PC-9 (cell line): ENCODE measurements at regions not wholly inside any gene's neighbourhood (a gene's known extent, or its start where the extent isn't known, plus 50 kb on each side); places are given as distances from the start of the nearest gene placed in this dataset.

ENCODE experiments used
- BruUV-seq: library from RNA; stranded (reverse); fragments of 400-500 nt; replicated peaks from 2 replicates; lab custom pipeline; 2021; lab: Mats Ljungman, UMichigan
- CTCF ChIA-PET: fragments of 300-600 bp; sonication (Branson Sonifier 250); formaldehyde crosslinking; loops from one replicate; lab custom pipeline; 2022; ENCODE audit warnings: antibody characterized with exemption; lab: Charles Lee
- POLR2A ChIA-PET: fragments of 300-600 bp; sonication (Branson Sonifier 250); formaldehyde crosslinking; loops from one replicate; lab custom pipeline; 2022; ENCODE audit warnings: antibody characterized with exemption; ENCODE audit not compliant: unreplicated experiment; lab: Charles Lee
- DNase-seq, 2 experiments: peaks; one replicate each; pipeline versions ENCODE4 v3.0.0 to v3.0.0-alpha.2; 2015 to 2022; ENCODE audit warnings: mixed read lengths in 1 of 2
- H2AFZ ChIP-seq: fragments of 200-600 bp; sonication (generic); 2 replicates; pipeline ENCODE4 v1.8.1; 2017; ENCODE audit warnings: antibody characterized with exemption
- H3F3A ChIP-seq: fragments of 200-600 bp; sonication (generic); 2 replicates; pipeline ENCODE4 v1.8.1; 2017; ENCODE audit warnings: antibody characterized with exemption, mild to moderate bottlenecking, low read depth; ENCODE audit not compliant: insufficient read depth
- H3K27ac ChIP-seq: fragments of 200-600 bp; sonication (generic); 2 replicates; pipeline ENCODE4 v1.6.1; 2016; ENCODE audit warnings: mixed run types
- H3K27me3 ChIP-seq: fragments of 200-600 bp; sonication (generic); 2 replicates; pipeline ENCODE4 v1.6.1; 2016; ENCODE audit warnings: low read depth, mixed run types; ENCODE audit not compliant: insufficient read depth
- H3K36me3 ChIP-seq: fragments of 200-600 bp; sonication (generic); 2 replicates; pipeline ENCODE4 v1.6.1; 2016; ENCODE audit warnings: low read depth, mixed run types
- H3K4me1 ChIP-seq: fragments of 200-600 bp; sonication (generic); replicated peaks from 2 replicates; pipeline ENCODE4 v1.6.1; 2016; ENCODE audit warnings: mixed run types; ENCODE audit not compliant: insufficient read depth
- H3K4me2 ChIP-seq: fragments of 200-600 bp; sonication (generic); 2 replicates; pipeline ENCODE4 v1.6.1; 2017; ENCODE audit warnings: mixed run types
- H3K4me3 ChIP-seq: fragments of 200-600 bp; sonication (generic); 2 replicates; pipeline ENCODE4 v1.6.1; 2016; ENCODE audit warnings: mixed run types
- H3K79me2 ChIP-seq: fragments of 200-600 bp; sonication (generic); 2 replicates; pipeline ENCODE4 v1.6.1; 2017; ENCODE audit warnings: low read depth, mixed run types
- H3K9me2 ChIP-seq: fragments of 200-600 bp; sonication (generic); 2 replicates; pipeline ENCODE4 v1.8.1; 2017; ENCODE audit warnings: mild to moderate bottlenecking; ENCODE audit not compliant: insufficient read depth
- H3K9me3 ChIP-seq: fragments of 200-600 bp; sonication (generic); 2 replicates; pipeline ENCODE4 v1.8.1; 2016; ENCODE audit warnings: low read depth; ENCODE audit not compliant: insufficient read depth
- H4K20me1 ChIP-seq: fragments of 200-600 bp; sonication (generic); 2 replicates; pipeline ENCODE4 v1.8.1; 2017; ENCODE audit not compliant: insufficient read depth
- EZH2 ChIP-seq: fragments of 200-600 bp; sonication (generic); IDR thresholded peaks from 2 replicates; pipeline ENCODE4 v1.8.0; 2017; ENCODE audit warnings: antibody characterized with exemption, low read depth
- intact Hi-C: fragments of 100-400 bp; cut with micrococcal nuclease; formaldehyde crosslinking; loops from one replicate; pipeline ENCODE4 v1.10.0; 2022; ENCODE audit not compliant: unreplicated experiment
- TF ChIP-seq, protein P1 (sequence below): fragments of 200-600 bp; sonication (generic); conservative IDR thresholded peaks from 2 replicates; pipeline ENCODE4 v1.6.1; 2017; ENCODE audit warnings: mixed run types, antibody characterized with exemption, mild to moderate bottlenecking, moderate library complexity

DNA sequence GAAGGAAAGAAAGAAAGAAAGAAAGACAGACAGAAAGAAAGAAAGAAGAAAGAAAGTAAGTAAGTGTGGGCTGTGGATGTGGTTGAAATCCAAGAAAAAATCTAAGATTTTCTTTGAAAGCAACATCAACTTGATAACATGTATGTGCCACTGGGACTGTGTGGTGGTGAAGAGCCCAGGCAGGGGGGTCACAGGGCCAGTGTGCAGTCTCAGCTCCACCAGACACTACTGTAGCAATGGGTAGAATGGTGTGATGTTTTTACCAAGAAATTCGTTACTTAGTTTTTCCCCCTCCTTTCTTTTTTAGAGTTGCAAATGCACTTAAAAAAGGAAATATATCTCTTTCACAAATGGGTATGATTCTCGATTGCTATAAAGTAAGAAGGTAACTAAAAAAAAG is 71.9 kb upstream of the CNEP1R1 start:
- no peak overlapping the region for H2AFZ ChIP-seq
- H3K9me2 ChIP-seq = no peaks in the 10 kb centered on the region
- H3K27ac ChIP-seq = no peak overlapping the region
- no peaks in the 10 kb centered on the region for H4K20me1 ChIP-seq
- ChIA-PET CTCF (no interaction called here), POLR2A (no interaction called here)
- H3K27me3 ChIP-seq = peaks cover 41% of the 10 kb centered on the region
- H3K36me3 ChIP-seq = no peaks in the 10 kb centered on the region
- BruUV-seq = no TSS peak
- no peaks in the 10 kb centered on the region for H3F3A ChIP-seq
- H3K9me3 ChIP-seq = no peaks in the 10 kb centered on the region
- H3K4me1 ChIP-seq = no peaks in the 10 kb centered on the region
- H3K4me3 ChIP-seq = no peak overlapping the region
- no peak for TF ChIP-seq EZH2
- no peaks in the 10 kb centered on the region for H3K79me2 ChIP-seq
- no peak for DNase-seq
- intact Hi-C loops = no loop called here
- no peak overlapping the region for H3K4me2 ChIP-seq

DNA sequence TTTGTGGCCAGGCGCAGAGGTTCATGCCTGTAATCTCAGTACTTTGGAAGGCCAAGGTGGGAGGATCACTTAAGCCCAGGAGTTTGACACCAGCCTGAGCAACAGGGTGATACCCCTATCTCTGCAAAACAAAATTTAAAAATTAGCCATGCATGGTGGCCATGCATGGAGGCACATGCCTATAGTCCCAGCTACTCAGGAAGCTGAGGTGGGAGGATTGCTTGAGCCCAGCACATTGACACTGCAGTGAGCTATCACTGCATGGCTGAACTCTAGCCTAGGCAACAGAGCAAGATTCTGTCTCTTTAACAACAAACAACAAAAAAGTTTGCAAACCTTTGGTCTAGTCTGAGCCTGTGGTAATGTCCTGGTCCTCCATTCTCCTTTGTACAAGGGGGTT is 69.2 kb upstream of the CNEP1R1 start:
- CTCF ChIA-PET = no interaction called here
- Histone ChIP-seq H3K9me3 (no peaks in the 10 kb centered on the region), H3K36me3 (no peaks in the 10 kb centered on the region), H3F3A (no peaks in the 10 kb centered on the region), H3K27ac (no peak overlapping the region), H3K4me3 (no peak overlapping the region), H3K27me3 (peaks cover 60% of the 10 kb centered on the region), H3K4me1 (no peaks in the 10 kb centered on the region), H3K79me2 (no peaks in the 10 kb centered on the region), H3K4me2 (no peak overlapping the region), H2AFZ (no peak overlapping the region), H3K9me2 (no peaks in the 10 kb centered on the region), H4K20me1 (no peaks in the 10 kb centered on the region)
- no peak for DNase-seq
- intact Hi-C loops = no loop called here
- TF ChIP-seq, protein P1, sequence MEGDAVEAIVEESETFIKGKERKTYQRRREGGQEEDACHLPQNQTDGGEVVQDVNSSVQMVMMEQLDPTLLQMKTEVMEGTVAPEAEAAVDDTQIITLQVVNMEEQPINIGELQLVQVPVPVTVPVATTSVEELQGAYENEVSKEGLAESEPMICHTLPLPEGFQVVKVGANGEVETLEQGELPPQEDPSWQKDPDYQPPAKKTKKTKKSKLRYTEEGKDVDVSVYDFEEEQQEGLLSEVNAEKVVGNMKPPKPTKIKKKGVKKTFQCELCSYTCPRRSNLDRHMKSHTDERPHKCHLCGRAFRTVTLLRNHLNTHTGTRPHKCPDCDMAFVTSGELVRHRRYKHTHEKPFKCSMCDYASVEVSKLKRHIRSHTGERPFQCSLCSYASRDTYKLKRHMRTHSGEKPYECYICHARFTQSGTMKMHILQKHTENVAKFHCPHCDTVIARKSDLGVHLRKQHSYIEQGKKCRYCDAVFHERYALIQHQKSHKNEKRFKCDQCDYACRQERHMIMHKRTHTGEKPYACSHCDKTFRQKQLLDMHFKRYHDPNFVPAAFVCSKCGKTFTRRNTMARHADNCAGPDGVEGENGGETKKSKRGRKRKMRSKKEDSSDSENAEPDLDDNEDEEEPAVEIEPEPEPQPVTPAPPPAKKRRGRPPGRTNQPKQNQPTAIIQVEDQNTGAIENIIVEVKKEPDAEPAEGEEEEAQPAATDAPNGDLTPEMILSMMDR = no peak
- no peak for TF ChIP-seq EZH2
- BruUV-seq = no TSS peak
- POLR2A ChIA-PET = no interaction called here

DNA sequence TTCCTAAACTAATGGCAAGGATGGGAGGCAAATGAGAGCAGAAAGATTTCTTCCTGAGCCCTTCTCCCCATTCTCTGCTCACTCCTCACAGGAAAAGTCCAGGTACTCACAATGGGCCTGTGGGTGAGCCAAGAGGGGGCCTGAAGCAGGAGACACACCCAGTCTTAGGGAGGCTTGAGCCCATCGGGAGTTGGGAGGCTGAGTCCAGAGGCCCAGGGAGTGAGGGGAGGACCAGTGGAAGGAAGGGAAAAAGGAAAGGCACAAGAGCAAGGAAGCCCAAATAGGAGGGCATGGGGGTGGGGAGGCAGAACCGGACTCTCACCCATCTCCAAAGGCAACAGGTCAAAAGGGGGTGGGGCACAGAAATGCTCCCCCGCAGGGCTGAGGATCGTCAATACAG is 68.1 kb upstream of the CNEP1R1 start:
- BruUV-seq = no TSS peak
- intact Hi-C loops = no loop called here
- no peak for DNase-seq
- H3F3A ChIP-seq = no peaks in the 10 kb centered on the region
- no peaks in the 10 kb centered on the region for H3K36me3 ChIP-seq
- CTCF ChIA-PET = no interaction called here
- no peak overlapping the region for H3K4me2 ChIP-seq
- TF ChIP-seq EZH2 = no peak
- TF ChIP-seq, protein P1 = no peak
- H3K27me3 ChIP-seq = peaks cover 70% of the 10 kb centered on the region
- H3K79me2 ChIP-seq = no peaks in the 10 kb centered on the region
- no peak overlapping the region for H3K27ac ChIP-seq
- no peak overlapping the region for H3K4me3 ChIP-seq
- POLR2A ChIA-PET = no interaction called here
- H4K20me1 ChIP-seq = no peaks in the 10 kb centered on the region
- H3K4me1 ChIP-seq = no peaks in the 10 kb centered on the region
- H3K9me3 ChIP-seq = no peaks in the 10 kb centered on the region
- no peak overlapping the region for H2AFZ ChIP-seq
- H3K9me2 ChIP-seq = no peaks in the 10 kb centered on the region

DNA sequence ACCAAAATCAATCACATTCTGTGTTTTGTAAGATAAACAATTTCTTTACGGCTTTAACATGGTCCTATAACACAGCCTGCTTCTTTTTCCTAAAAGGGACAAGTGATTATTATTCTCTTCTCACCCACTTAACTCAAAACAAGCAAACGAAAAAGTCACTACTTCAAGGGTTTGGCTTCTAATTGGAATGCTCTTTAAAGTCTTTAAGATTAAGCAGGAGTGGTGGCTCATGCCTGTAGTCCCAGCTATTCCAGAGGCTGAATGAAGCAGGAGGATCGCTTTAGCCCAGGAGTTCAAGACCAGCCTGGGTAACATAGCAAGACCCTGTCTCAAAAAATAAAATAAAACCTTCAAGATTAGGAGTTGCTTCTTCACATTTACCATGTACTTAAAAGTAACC is 66.6 kb upstream of the CNEP1R1 start:
- Histone ChIP-seq H4K20me1 (no peaks in the 10 kb centered on the region), H3K9me2 (no peaks in the 10 kb centered on the region), H3K4me2 (no peak overlapping the region), H3F3A (no peaks in the 10 kb centered on the region), H3K4me3 (no peak overlapping the region), H3K27ac (no peak overlapping the region), H2AFZ (no peak overlapping the region), H3K9me3 (no peaks in the 10 kb centered on the region), H3K4me1 (no peaks in the 10 kb centered on the region), H3K36me3 (no peaks in the 10 kb centered on the region), H3K27me3 (peaks cover 80% of the 10 kb centered on the region), H3K79me2 (no peaks in the 10 kb centered on the region)
- TF ChIP-seq, protein P1 = no peak
- TF ChIP-seq EZH2 = no peak
- intact Hi-C loops = no loop called here
- no peak for DNase-seq
- ChIA-PET POLR2A (no interaction called here), CTCF (interaction anchor here (0.6 to 1.1 kb wide), 3 partner anchors 314 to 1334 kb away, joined by 3 to 11 read pairs (median 4); no protein-coding TSS in a partner anchor)
- no TSS peak for BruUV-seq
